Activated T-cell treated with anti-CD3 and anti-CD28 coated beads, Interleukin-2, amount 50 U/mL, for 72 hours (primary cell): ENCODE measurements at regions not wholly inside any gene's neighbourhood (a gene's known extent, or its start where the extent isn't known, plus 50 kb on each side); places are given as distances from the start of the nearest gene placed in this dataset.

ENCODE experiments used
- ATAC-seq, 2 donors: fragments of 150-1000 bp; cut with Tn5 transposase; replicated peaks in 1 of 2; 2 replicates each; pipeline ENCODE4 v1.10.0; 2021; ENCODE audit warnings: moderate library complexity in 2 of 2, mild to moderate bottlenecking in 1 of 2
- DNase-seq, 2 donors: peaks; one replicate each; pipeline ENCODE4 v3.0.0; 2021 to 2022; ENCODE audit warnings: mixed read lengths in 1 of 2
- H3K27ac Mint-ChIP-seq: one replicate; pipeline ENCODE4 v1.8.0; 2022; ENCODE audit warnings: mild to moderate bottlenecking, moderate library complexity, mixed read lengths
- H3K27me3 Mint-ChIP-seq: one replicate; pipeline ENCODE4 v1.8.0; 2022; ENCODE audit warnings: low read depth, mixed read lengths
- H3K36me3 Mint-ChIP-seq, 2 donors: one replicate each; pipeline ENCODE4 v1.8.0; 2022; ENCODE audit warnings: mixed read lengths in 2 of 2, mild to moderate bottlenecking in 1 of 2; ENCODE audit not compliant: insufficient read depth in 2 of 2
- H3K4me1 Mint-ChIP-seq: one replicate; pipeline ENCODE4 v1.8.0; 2022; ENCODE audit warnings: low read depth, mixed read lengths
- H3K4me3 Mint-ChIP-seq, 2 donors: one replicate each; pipeline ENCODE4 v1.8.0; 2022; ENCODE audit warnings: mild to moderate bottlenecking in 2 of 2, mixed read lengths in 2 of 2, moderate library complexity in 2 of 2
- H3K9me3 Mint-ChIP-seq, 2 donors: one replicate each; pipeline ENCODE4 v1.8.0; 2022; ENCODE audit warnings: mixed read lengths in 2 of 2

DNA sequence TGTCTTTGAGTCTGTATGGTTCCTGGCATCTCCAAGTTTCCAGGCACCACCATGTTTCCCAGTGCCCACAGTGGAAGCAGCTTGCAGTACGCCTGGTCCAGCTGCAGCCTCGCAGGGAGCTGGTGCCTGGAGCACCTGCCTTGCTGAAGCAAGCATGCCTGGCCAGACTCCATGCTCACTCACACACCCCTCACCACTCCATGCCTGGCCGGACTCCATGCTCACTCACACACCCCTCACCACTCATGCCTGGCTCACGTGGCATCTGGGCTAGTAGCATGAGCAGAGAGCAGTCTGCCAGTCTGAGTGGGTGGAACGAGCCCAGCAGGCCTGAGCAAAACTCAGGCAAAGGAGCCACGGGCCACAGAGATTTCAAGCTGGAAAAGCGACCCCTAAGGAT is 214.3 kb downstream of the TFAP2C start:
- no peak overlapping the region for H3K27ac Mint-ChIP-seq
- ATAC-seq = no peak
- no peaks in the 10 kb centered on the region for H3K4me1 Mint-ChIP-seq

DNA sequence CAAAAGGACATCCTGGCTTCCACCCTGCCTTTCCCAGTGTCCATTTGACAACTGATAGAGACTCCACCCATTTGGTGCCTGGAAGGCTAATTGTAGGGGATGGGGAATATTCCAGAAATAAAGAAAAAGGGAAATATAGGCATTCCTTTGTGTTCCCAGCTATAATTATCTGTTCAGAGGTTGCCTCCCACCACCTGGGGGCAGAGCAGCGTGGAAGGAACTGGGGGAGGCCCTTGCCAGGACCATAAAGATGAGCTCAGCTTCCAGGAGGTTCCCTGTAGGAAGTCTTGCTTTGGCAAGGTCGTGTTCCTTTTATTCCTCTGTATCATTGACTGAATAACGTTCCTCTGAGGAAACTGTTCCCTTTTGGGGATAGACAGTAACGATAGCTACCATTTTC is 214.7 kb downstream of the TFAP2C start:
- Mint-ChIP-seq H3K4me3 (no peak overlapping the region), H3K9me3 (peaks cover 3 to 4% of the 10 kb centered on the region in 2 donors), H3K27ac (no peak overlapping the region), H3K27me3 (peaks cover 14% of the 10 kb centered on the region), H3K4me1 (no peaks in the 10 kb centered on the region), H3K36me3 (no peaks in the 10 kb centered on the region)
- no peak for DNase-seq
- ATAC-seq = no peak

More for the DNA sequence above, 214.3 kb downstream of the TFAP2C start:
- Mint-ChIP-seq H3K36me3 (no peaks in the 10 kb centered on the region), H3K4me3 (no peak overlapping the region), H3K27me3 (peaks cover 14% of the 10 kb centered on the region), H3K9me3 (peaks cover 3 to 4% of the 10 kb centered on the region in 2 donors)
- no peak for DNase-seq

- Mint-ChIP-seq H3K9me3 (no peaks in the 10 kb centered on the region), H3K4me3 (no peak overlapping the region), H3K36me3 (no peaks in the 10 kb centered on the region), H3K27ac (no peak overlapping the region), H3K27me3 (peaks cover 6% of the 10 kb centered on the region), H3K4me1 (no peaks in the 10 kb centered on the region)
- DNase-seq = no peak
- ATAC-seq = no peak
These were observed 216.5 kb downstream of the TFAP2C start for GRCh38 chr20:56845546-56846086.

GRCh38 chr20:56848561-56848960 is 219.5 kb downstream of the TFAP2C start:
- ATAC-seq (no peak), DNase-seq (no peak)
- Mint-ChIP-seq H3K36me3 (no peaks in the 10 kb centered on the region), H3K27ac (no peak overlapping the region), H3K27me3 (peaks cover 6% of the 10 kb centered on the region), H3K9me3 (no peaks in the 10 kb centered on the region), H3K4me3 (no peak overlapping the region), H3K4me1 (no peaks in the 10 kb centered on the region)

DNA sequence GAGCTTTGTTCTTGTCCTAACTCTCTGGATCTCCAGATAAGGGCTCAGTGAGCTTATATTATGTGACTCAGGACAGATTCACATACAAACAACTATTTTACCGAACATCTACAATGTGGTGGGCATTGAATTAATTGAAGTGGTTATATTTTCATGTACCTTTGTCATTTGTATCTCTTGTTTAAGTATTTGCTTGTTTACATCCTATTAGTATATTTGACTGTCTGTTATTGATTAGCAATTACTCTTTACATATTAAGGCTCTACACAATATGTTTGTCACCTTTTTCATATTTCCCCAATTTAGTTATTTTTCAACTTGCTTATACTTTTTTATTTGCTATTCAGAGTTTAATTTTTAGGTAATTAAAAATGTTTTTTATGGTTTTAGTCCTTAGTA is 222.4 kb downstream of the TFAP2C start:
- Mint-ChIP-seq H3K27ac (no peak overlapping the region), H3K4me3 (no peak overlapping the region), H3K27me3 (peaks cover 6% of the 10 kb centered on the region), H3K4me1 (no peaks in the 10 kb centered on the region), H3K9me3 (no peaks in the 10 kb centered on the region), H3K36me3 (no peaks in the 10 kb centered on the region)
- DNase-seq = no peak
- no peak for ATAC-seq

DNA sequence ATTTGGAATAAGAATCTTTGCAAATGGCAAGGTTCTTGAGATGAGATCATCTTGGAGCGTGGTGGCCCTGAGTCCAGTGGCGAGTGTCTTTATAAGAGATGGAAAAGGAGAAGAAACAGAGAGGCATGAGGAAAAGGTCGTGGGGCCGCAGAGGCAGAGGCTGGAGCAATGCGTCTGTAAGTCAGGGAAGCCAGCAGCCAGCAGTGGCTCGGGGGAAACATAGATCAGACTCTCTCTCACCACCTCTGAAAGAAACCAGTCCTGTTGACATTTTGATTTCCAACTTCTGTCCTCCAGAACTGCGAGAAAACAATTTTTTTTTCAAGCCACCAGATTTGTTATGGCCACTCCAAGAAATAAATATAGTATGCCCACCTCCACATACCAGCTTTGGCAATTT is 226.6 kb downstream of the TFAP2C start:
- H3K9me3 Mint-ChIP-seq = no peaks in the 10 kb centered on the region
- H3K27me3 Mint-ChIP-seq = peaks cover 5% of the 10 kb centered on the region
- no peak for DNase-seq

DNA sequence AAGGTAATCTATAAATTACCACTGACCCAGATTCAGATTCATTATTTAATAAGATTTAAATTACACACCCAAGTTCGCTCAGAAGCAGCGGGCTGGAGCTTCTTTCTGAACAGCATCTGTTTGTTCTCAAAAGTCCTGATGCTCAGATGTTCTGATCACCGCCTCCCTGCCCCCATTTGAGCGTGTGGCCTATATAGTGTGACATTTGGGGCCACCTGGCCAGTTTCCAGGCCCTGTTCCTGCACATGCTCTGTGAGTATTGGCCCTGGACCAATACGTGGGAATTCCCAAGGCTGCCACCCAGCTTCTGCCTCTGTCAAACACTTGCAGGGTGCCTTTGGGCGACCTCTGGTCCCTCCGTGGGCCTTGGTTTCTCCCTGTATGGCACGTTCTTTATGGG is 228.8 kb downstream of the TFAP2C start:
- Mint-ChIP-seq H3K4me3 (no peak overlapping the region), H3K9me3 (no peaks in the 10 kb centered on the region), H3K4me1 (no peaks in the 10 kb centered on the region), H3K27ac (no peak overlapping the region), H3K36me3 (no peaks in the 10 kb centered on the region), H3K27me3 (peaks cover 14% of the 10 kb centered on the region)
- ATAC-seq (no peak), DNase-seq (no peak)

More for the DNA sequence above, 226.6 kb downstream of the TFAP2C start:
- Mint-ChIP-seq H3K27ac (no peak overlapping the region), H3K4me3 (no peak overlapping the region), H3K36me3 (no peaks in the 10 kb centered on the region), H3K4me1 (no peaks in the 10 kb centered on the region)
- no peak for ATAC-seq

DNA sequence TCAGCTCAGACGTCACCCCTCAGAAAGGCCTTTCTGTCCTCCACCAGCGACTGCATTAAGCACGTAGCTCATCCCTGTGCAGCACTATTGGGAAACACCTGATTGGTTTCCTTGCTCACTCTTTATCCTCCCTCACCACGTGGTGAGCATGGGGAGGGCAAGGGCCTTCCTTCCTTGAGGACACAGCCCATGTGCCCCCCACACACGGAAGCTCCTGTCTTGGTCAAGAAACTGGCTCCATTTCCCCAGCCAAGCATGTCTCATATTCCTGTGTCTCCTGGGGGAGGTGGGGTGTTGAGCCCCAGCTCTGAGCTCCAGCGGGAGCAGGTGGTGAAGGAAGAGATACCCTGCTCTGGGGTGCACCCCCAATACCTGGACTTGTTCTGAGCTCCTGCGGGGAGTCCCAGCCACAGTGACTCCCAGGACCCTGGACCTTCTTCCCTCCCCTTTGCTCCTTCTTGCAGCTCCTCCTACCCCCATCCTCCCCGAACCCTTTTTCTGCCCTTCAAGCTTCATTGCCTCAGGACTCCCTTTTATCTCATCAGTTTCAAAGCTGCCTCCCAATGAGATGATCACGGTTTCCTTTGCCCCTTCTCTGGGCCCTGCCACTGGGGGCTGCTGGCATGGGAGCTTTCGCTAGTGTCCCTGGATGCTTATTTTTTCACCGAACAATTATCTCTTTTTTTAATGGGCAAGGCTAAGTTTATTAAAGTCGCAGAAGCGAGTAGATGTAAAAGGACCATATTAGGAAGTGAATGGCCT is 230.1 kb downstream of the TFAP2C start:
- Mint-ChIP-seq H3K4me3 (no peak overlapping the region), H3K36me3 (no peaks in the 10 kb centered on the region), H3K27me3 (peaks cover 23% of the 10 kb centered on the region), H3K9me3 (no peaks in the 10 kb centered on the region), H3K27ac (no peak overlapping the region), H3K4me1 (no peaks in the 10 kb centered on the region)
- no peak for DNase-seq
- no peak for ATAC-seq

DNA sequence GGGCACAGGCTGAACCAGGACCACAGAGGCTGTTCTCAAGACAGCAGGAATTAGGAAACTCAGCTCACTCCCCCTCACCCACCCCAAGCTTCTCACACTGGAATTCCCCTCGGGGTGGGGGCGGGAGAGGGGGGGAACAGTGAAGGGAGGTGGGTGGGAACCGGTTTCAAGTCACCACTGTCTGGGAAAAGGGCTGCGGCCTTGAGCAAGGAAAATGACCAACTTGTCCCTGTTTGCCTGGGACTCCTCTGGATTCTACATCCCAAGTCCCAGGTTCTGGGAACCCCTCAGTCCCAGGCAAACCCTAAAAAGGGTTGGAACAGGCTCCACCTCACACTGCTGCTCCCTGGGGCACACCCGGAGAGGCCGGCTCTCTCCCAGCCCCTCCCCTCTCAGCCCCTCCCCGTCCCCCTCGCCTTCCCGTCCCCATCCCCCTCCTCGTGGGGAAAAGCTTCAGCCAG is 230.7 kb downstream of the TFAP2C start:
- Mint-ChIP-seq H3K27ac (no peak overlapping the region), H3K36me3 (no peaks in the 10 kb centered on the region), H3K4me1 (no peaks in the 10 kb centered on the region), H3K4me3 (no peak overlapping the region), H3K9me3 (no peaks in the 10 kb centered on the region), H3K27me3 (peaks cover 24% of the 10 kb centered on the region)
- ATAC-seq = no peak
- no peak for DNase-seq

DNA sequence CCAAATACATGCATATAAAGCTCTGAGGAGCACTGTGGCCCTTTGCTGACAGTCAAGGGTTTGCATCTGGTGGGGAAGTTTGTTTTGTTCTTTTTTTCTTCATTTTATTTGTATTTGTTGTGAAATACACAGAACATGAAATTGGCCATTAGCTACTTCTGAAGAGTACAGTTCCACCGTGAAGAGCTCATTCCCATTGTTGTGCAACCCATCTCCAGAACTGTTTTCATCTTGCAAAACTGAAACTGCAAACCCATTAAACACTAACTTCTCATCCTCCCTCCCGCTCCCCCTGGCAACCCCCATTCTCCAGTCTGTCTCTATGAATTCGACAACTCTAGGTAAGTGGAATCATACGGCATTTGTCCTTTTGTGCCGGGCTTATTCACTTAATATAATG is 231.3 kb downstream of the TFAP2C start:
- DNase-seq (no peak), ATAC-seq (no peak)
- H3K27ac Mint-ChIP-seq = no peak overlapping the region
- no peak overlapping the region for H3K4me3 Mint-ChIP-seq
- no peaks in the 10 kb centered on the region for H3K4me1 Mint-ChIP-seq
- H3K9me3 Mint-ChIP-seq = no peaks in the 10 kb centered on the region
- no peaks in the 10 kb centered on the region for H3K36me3 Mint-ChIP-seq
- peaks cover 24% of the 10 kb centered on the region for H3K27me3 Mint-ChIP-seq

DNA sequence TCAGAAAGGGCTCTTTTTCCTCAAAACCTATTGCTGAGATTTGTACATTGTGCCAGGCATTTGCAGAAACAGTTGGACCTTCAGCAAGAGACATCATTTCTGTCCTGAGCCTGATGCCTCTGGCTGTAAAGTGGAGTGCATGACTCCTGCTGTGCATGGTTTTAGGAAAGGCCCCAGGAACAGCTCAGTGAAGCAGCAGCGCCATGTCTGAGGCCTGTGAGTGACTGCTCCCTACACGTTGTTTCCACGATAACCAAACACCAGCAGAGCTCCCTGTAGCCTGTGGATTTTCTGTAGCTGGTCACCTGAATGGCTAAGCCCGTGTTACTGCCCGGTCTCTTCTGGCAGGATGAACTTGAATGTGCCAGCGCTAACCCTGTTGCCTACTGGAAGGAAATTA is 232.5 kb downstream of the TFAP2C start:
- DNase-seq (no peak), ATAC-seq (no peak)
- Mint-ChIP-seq H3K27me3 (peaks cover 24% of the 10 kb centered on the region), H3K4me1 (no peaks in the 10 kb centered on the region), H3K27ac (no peak overlapping the region), H3K36me3 (no peaks in the 10 kb centered on the region), H3K9me3 (no peaks in the 10 kb centered on the region), H3K4me3 (no peak overlapping the region)

- H3K4me1 Mint-ChIP-seq = no peaks in the 10 kb centered on the region
- no peak for ATAC-seq
- H3K27me3 Mint-ChIP-seq = peaks cover 24% of the 10 kb centered on the region
- H3K36me3 Mint-ChIP-seq = no peaks in the 10 kb centered on the region
- H3K9me3 Mint-ChIP-seq = no peaks in the 10 kb centered on the region
- no peak overlapping the region for H3K4me3 Mint-ChIP-seq
- H3K27ac Mint-ChIP-seq = no peak overlapping the region
- DNase-seq = no peak
These were observed 235.9 kb downstream of the TFAP2C start for GRCh38 chr20:56865055-56865454.

- no peak overlapping the region for H3K4me3 Mint-ChIP-seq
- H3K4me1 Mint-ChIP-seq = no peaks in the 10 kb centered on the region
- no peak for DNase-seq
- H3K36me3 Mint-ChIP-seq = no peaks in the 10 kb centered on the region
- ATAC-seq = no peak
- no peak overlapping the region for H3K27ac Mint-ChIP-seq
- no peaks in the 10 kb centered on the region for H3K9me3 Mint-ChIP-seq
- peaks cover 12% of the 10 kb centered on the region for H3K27me3 Mint-ChIP-seq
These were observed 238.0 kb downstream of the TFAP2C start for GRCh38 chr20:56867128-56867527.

GRCh38 chr20:56868746-56869145 is 239.6 kb downstream of the TFAP2C start:
- no peaks in the 10 kb centered on the region for H3K4me1 Mint-ChIP-seq
- no peaks in the 10 kb centered on the region for H3K9me3 Mint-ChIP-seq
- ATAC-seq = no peak
- H3K27me3 Mint-ChIP-seq = peaks cover 6% of the 10 kb centered on the region
- no peak overlapping the region for H3K27ac Mint-ChIP-seq
- H3K36me3 Mint-ChIP-seq = no peaks in the 10 kb centered on the region
- H3K4me3 Mint-ChIP-seq = no peak overlapping the region
- no peak for DNase-seq
